K562 (cell line): ENCODE measurements at regions not wholly inside any gene's neighbourhood (a gene's known extent, or its start where the extent isn't known, plus 50 kb on each side); places are given as distances from the start of the nearest gene placed in this dataset.

Source experiments
- ATAC-seq: fragments of 200-7000 bp; cut with Tn5 transposase; 3 replicates; pipeline ENCODE4 v1.9.1; 2020; ENCODE audit warnings: moderate library complexity
- BruUV-seq: library from RNA; stranded (reverse); fragments of 400-500 nt; replicated peaks from 2 replicates; lab custom pipeline; 2021; lab: Mats Ljungman, UMichigan
- CTCF ChIA-PET: fragments of 300-600 bp; formaldehyde crosslinking; extraction: SDS; loops from one replicate; lab custom pipeline; 2021; ENCODE audit warnings: low intra/inter-chr PET ratio; lab: Yijun Ruan, JAX
- POLR2A ChIA-PET: fragments of 300-600, 350-650 bp; sonication (Branson Sonifier 250); formaldehyde crosslinking; extraction: SDS; loops from one replicate; lab custom pipeline; 2021; ENCODE audit warnings: antibody characterized with exemption, inconsistent platforms; lab: Yijun Ruan, JAX
- DNase-seq, 4 experiments: peaks; one replicate each; pipeline versions ENCODE4 v3.0.0 to v3.0.0-alpha.2; 2011 to 2018; ENCODE audit warnings: low spot score in 3 of 4, mixed read lengths in 3 of 4; ENCODE audit errors: extremely low read depth in 1 of 4
- FAIRE-seq: peaks from 2 replicates; lab custom pipeline; 2011; peaks lifted over from hg19 to GRCh38; lab: Jason Lieb, UNC
- H2AFZ ChIP-seq: 2 replicates; pipeline ENCODE4 v1.6.0; 2011; ENCODE audit warnings: low read depth, low read length, control low read depth, inconsistent platforms
- H3K27ac ChIP-seq: fragments of 200-600 bp; 3 replicates; pipeline ENCODE4 v1.8.0; 2011; ENCODE audit warnings: low read depth, mild to moderate bottlenecking, control low read depth, inconsistent platforms, low read length, moderate library complexity, mixed read lengths; ENCODE audit errors: extremely low read depth
- H3K27me3 ChIP-seq, 2 experiments: fragments of 300-600 bp in 1 of 2; 2 replicates in 1 of 2; 3 replicates in 1 of 2; pipeline versions ENCODE4 v1.6.0 to v1.8.0; 2011; ENCODE audit warnings: inconsistent platforms in 2 of 2, low read length in 2 of 2, mild to moderate bottlenecking in 1 of 2, mixed read lengths in 1 of 2, moderate library complexity in 1 of 2; ENCODE audit not compliant: control insufficient read depth in 2 of 2, insufficient read depth in 2 of 2
- H3K36me3 ChIP-seq: fragments of 300-600 bp; 3 replicates; pipeline ENCODE4 v1.8.0; 2011; ENCODE audit warnings: mild to moderate bottlenecking, low read length, inconsistent platforms; ENCODE audit not compliant: control insufficient read depth, insufficient read depth
- H3K4me1 ChIP-seq, 2 experiments: fragments of 200-600 bp in 1 of 2; replicated peaks in 1 of 2; 2 replicates in 1 of 2; 3 replicates in 1 of 2; pipeline versions ENCODE4 v1.5.1 to v1.8.0; 2011; ENCODE audit warnings: inconsistent platforms in 2 of 2, low read length in 2 of 2, mild to moderate bottlenecking in 1 of 2, mixed read lengths in 1 of 2, moderate library complexity in 1 of 2; ENCODE audit not compliant: control insufficient read depth in 2 of 2, insufficient read depth in 2 of 2
- H3K4me2 ChIP-seq: 2 replicates; pipeline ENCODE4 v1.6.1; 2011; ENCODE audit warnings: low read length, control low read depth, inconsistent platforms, mixed read lengths; ENCODE audit not compliant: insufficient read depth
- H3K4me3 ChIP-seq: fragments of 200-600 bp; sonication (generic), shearing (Covaris generic); 2 replicates; pipeline ENCODE4 v1.5.1; 2016; ENCODE audit warnings: control low read depth, inconsistent platforms
- H3K79me2 ChIP-seq: fragments of 200-600 bp; 3 replicates; pipeline ENCODE4 v1.8.0; 2011; ENCODE audit warnings: low read length, inconsistent platforms; ENCODE audit not compliant: control insufficient read depth, insufficient read depth
- H3K9ac ChIP-seq, 2 experiments: 2 replicates each; pipeline versions ENCODE4 v1.6.0 to v1.6.1; 2011; ENCODE audit warnings: low read depth in 2 of 2, low read length in 2 of 2, control low read depth in 1 of 2, inconsistent platforms in 1 of 2, mild to moderate bottlenecking in 1 of 2, mixed read lengths in 1 of 2; ENCODE audit not compliant: insufficient read depth in 1 of 2
- H3K9me1 ChIP-seq: one replicate; pipeline ENCODE4 v1.6.0; 2011; ENCODE audit warnings: inconsistent platforms, mild to moderate bottlenecking, low read length, moderate library complexity; ENCODE audit not compliant: control insufficient read depth, insufficient read depth
- H3K9me3 ChIP-seq: replicated peaks from 2 replicates; pipeline ENCODE4 v1.5.1; 2011; ENCODE audit warnings: low read depth, low read length, inconsistent platforms; ENCODE audit not compliant: control insufficient read depth, insufficient read depth
- H4K20me1 ChIP-seq: replicated peaks from 2 replicates; pipeline ENCODE4 v1.6.1; 2011; ENCODE audit warnings: low read length, inconsistent platforms, mixed read lengths; ENCODE audit not compliant: control insufficient read depth, insufficient read depth
- C11orf30 ChIP-seq: fragments of 450-650 bp; IDR thresholded peaks from 2 replicates; pipeline ENCODE4 v1.6.1; 2016; ENCODE audit warnings: low read depth, mild to moderate bottlenecking
- MAFF ChIP-seq: IDR thresholded peaks from 2 replicates; pipeline ENCODE4 v1.6.1; 2012; ENCODE audit warnings: low read length, improper control_type of control experiment
- MAFG ChIP-seq: fragments of 450-650 bp; conservative IDR thresholded peaks from 2 replicates; pipeline ENCODE4 v1.6.1; 2016; ENCODE audit warnings: missing genetic modification characterization, missing compliant biosample characterization
- MAFK ChIP-seq: IDR thresholded peaks from 2 replicates; pipeline ENCODE4 v1.6.1; 2011; ENCODE audit warnings: low read length, improper control_type of control experiment
- RFX1 ChIP-seq: fragments of 450-650 bp; IDR thresholded peaks from 2 replicates; pipeline ENCODE4 v1.6.1; 2016; ENCODE audit warnings: mild to moderate bottlenecking, moderate library complexity
- SNRNP70 ChIP-seq: fragments of 200-400 bp; formaldehyde crosslinking; optimal IDR thresholded peaks from 2 replicates; pipeline ENCODE3; 2017; ENCODE audit warnings: low read depth, low read length
- ZNF316 ChIP-seq: fragments of 450-650 bp; IDR thresholded peaks from 2 replicates; pipeline ENCODE4 v1.6.1; 2016
- WGBS: fragments of 100-300 bp; shearing (Covaris generic); methylation state at CpG from one replicate; pipeline ENCODE4 v1.1.6; 2016; ENCODE audit warnings: low coverage, mixed read lengths; ENCODE audit not compliant: insufficient coverage; ENCODE audit errors: missing lambda C conversion rate; 5-methylcytosine and 5-hydroxymethylcytosine counted together
- in situ Hi-C: fragments of 300-500 bp; cut with MboI; formaldehyde crosslinking; loops from 4 replicates; pipeline ENCODE4 v1.15.0; 2018; ENCODE audit warnings: inconsistent platforms, mixed read lengths
- intact Hi-C: fragments of 100-400 bp; cut with micrococcal nuclease; formaldehyde crosslinking; loops from 2 replicates; pipeline ENCODE4 v1.14.2; 2022
- TF ChIP-seq, protein P1 (sequence below): sonication (generic); formaldehyde crosslinking; IDR thresholded peaks from 2 replicates; pipeline ENCODE4 v1.8.0; 2022; ENCODE audit warnings: mild to moderate bottlenecking, missing genetic modification reagents

DNA sequence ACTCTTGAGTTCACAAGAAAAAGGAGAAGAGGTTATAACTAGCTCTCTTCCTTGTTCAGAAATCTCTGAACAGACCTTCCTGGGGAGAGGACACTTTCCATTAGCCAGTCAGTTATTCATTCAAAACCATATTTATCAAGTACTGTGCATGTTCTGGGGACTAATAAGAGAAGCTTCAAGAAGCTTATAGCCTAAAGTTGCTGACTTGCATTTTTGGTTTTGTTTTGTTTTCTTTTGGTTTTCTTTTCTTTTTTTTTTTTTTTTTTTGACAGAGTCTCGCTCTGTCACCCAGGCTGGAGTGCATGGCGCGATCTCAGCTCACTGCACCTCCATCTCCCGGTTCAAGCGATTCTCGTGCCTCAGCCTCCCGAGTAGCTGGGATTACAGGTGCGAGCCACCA, 471.4 kb downstream of the KLF12 start:
- Histone ChIP-seq H3K9me3 (no peaks in the 10 kb centered on the region), H3K27ac (no peak overlapping the region), H3K9ac (no peak overlapping the region), H3K9me1 (no peaks in the 10 kb centered on the region), H4K20me1 (no peaks in the 10 kb centered on the region), H3K27me3 (peaks cover 0 to 9% of the 10 kb centered on the region in 2 experiments; a peak in 1 of 5 replicates), H3K36me3 (no peaks in the 10 kb centered on the region), H3K79me2 (no peaks in the 10 kb centered on the region), H3K4me1 (no peaks in the 10 kb centered on the region; a peak in 1 of 5 replicates), H2AFZ (no peak overlapping the region), H3K4me3 (no peak overlapping the region), H3K4me2 (no peak overlapping the region)
- CTCF ChIA-PET: no interaction called here
- WGBS: 0% methylated on average over 6 of the region's 8 CpGs
- POLR2A ChIA-PET: no interaction called here
- FAIRE-seq (no peak), ATAC-seq (no peak), DNase-seq (no peak)
- in situ Hi-C loops: no loop called here
- TF ChIP-seq MAFF (peak; percentile 52), C11orf30 (peak; percentile 63), SNRNP70 (no peak), MAFK (peak; percentile 57; the same call in 1 of the 2 replicates), ZNF316 (peak; percentile 84), RFX1 (no peak), MAFG (tag) (peak; percentile 84)
- TF ChIP-seq, protein P1, sequence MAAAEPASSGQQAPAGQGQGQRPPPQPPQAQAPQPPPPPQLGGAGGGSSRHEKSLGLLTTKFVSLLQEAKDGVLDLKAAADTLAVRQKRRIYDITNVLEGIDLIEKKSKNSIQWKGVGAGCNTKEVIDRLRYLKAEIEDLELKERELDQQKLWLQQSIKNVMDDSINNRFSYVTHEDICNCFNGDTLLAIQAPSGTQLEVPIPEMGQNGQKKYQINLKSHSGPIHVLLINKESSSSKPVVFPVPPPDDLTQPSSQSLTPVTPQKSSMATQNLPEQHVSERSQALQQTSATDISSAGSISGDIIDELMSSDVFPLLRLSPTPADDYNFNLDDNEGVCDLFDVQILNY: no peak
- BruUV-seq: no TSS peak
- intact Hi-C loops: no loop called here
